ENCODE measurements at regions not wholly inside any gene's neighbourhood (a gene's known extent, or its start where the extent isn't known, plus 50 kb on each side); places are given as distances from the start of the nearest gene placed in this dataset.

DNA sequence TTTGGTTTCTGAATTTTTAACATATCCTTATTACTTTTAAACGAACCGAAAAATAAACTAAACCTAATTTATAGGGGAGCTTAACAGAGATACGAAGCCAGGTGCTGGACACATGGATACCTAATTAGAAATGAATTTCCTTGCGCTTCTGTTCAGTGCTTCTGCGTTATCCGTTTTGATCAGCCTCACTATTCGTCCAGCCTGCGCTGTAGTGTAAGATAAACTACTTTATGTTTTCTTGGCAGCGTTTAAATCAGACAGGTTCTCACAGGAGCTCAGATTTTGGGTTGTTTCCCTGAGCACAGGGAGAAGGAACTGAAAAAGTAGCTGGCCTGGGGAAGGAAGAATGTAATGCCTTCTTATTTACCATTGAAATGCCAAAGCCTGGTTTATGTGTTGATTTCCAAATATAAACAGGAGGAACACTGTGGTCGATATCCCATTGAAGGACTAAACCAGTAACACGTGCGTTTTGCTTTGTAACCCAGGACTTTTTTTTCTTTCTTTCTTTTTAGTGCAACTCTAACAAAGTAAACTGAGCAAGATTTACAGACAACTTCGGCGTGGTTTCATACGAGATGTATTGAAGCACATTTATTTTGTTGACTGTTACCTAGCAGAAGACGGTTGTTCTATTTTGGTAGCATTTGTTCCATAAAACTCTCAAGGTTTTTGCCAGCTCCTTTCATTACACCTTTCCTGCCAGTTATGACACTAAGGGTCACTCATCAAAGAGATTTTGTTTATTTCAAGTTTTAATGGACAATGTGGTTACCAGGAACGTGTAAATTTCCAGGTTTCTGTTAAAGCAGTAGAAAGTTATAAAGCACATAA lies 214.8 kb upstream of the HEY2 start:
- TF ChIP-seq POLR2AphosphoS5 (IDR thresholded peaks at IDR 0.05; ENCODE audit: low read depth, low read length), result no peak
- TF ChIP-seq PBX3 (IDR thresholded peaks at IDR 0.05), result no peak
- no peak for TF ChIP-seq NFIC (IDR thresholded peaks at IDR 0.05; ENCODE audit: borderline replicate concordance)
- no peak for TF ChIP-seq MEF2A (IDR thresholded peaks at IDR 0.05; ENCODE audit: borderline replicate concordance, low read depth)
- TF ChIP-seq CTCF (IDR thresholded peaks at IDR 0.05), result no peak
- TF ChIP-seq, protein P1, sequence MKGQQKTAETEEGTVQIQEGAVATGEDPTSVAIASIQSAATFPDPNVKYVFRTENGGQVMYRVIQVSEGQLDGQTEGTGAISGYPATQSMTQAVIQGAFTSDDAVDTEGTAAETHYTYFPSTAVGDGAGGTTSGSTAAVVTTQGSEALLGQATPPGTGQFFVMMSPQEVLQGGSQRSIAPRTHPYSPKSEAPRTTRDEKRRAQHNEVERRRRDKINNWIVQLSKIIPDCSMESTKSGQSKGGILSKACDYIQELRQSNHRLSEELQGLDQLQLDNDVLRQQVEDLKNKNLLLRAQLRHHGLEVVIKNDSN (IDR thresholded peaks at IDR 0.05; ENCODE audit: borderline replicate concordance, low read depth), result no peak
- TF ChIP-seq FOSL2 (IDR thresholded peaks at IDR 0.05; ENCODE audit: borderline replicate concordance, low read depth), result no peak
- no peak for TF ChIP-seq YY1 (IDR thresholded peaks at IDR 0.05; ENCODE audit: low read depth)
- TF ChIP-seq CHD2 (IDR thresholded peaks at IDR 0.05; ENCODE audit: low read length, partially characterized antibody), result no peak
- no peak for TF ChIP-seq FOXM1 (IDR thresholded peaks at IDR 0.05; ENCODE audit: low read depth)
- TF ChIP-seq JUND (IDR thresholded peaks at IDR 0.05), result no peak
- no peak for TF ChIP-seq EP300 (IDR thresholded peaks at IDR 0.05; ENCODE audit: borderline replicate concordance in 1 of 2, low read depth in 1 of 2, low read length in 1 of 2)
- no peak for TF ChIP-seq EZH2phosphoT487 (IDR thresholded peaks at IDR 0.05; ENCODE audit: borderline replicate concordance, low read depth)
- TF ChIP-seq SIN3A (IDR thresholded peaks at IDR 0.05; ENCODE audit: borderline replicate concordance, low read depth, low read length), result no peak
